AG09319 (cell line): ENCODE measurements at regions not wholly inside any gene's neighbourhood (a gene's known extent, or its start where the extent isn't known, plus 50 kb on each side); places are given as distances from the start of the nearest gene placed in this dataset.

Experiments
- DNase-seq: peaks from one replicate; pipeline ENCODE4 v3.0.0-alpha.2; 2010; ENCODE audit warnings: low read depth; ENCODE audit errors: extremely low read depth
- TF ChIP-seq, protein P1 (sequence below): IDR thresholded peaks from 2 replicates; pipeline ENCODE4 v1.5.1; 2011; ENCODE audit warnings: low read depth, mild to moderate bottlenecking, inconsistent platforms, low read length, moderate library complexity

DNA sequence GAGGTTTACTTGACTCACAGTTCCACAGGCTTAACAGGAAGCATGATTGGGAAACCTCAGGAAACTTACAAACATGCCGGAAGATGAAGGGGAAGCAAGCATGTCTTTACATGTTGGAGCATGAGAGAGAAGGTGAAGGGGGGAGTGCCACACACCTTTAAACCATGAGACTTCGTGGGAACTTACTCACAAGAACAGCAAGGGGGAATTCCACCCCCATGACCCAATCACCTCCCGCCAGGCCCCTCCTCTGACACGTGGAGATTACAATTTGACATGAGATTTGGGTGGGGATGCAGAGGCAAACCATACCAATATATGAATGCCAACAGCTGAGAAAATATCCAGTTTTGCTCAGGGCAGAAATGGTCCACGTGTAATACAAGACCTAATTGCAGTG is 518.6 kb downstream of the VRK1 start:
- DNase-seq: no peak
- TF ChIP-seq, protein P1, sequence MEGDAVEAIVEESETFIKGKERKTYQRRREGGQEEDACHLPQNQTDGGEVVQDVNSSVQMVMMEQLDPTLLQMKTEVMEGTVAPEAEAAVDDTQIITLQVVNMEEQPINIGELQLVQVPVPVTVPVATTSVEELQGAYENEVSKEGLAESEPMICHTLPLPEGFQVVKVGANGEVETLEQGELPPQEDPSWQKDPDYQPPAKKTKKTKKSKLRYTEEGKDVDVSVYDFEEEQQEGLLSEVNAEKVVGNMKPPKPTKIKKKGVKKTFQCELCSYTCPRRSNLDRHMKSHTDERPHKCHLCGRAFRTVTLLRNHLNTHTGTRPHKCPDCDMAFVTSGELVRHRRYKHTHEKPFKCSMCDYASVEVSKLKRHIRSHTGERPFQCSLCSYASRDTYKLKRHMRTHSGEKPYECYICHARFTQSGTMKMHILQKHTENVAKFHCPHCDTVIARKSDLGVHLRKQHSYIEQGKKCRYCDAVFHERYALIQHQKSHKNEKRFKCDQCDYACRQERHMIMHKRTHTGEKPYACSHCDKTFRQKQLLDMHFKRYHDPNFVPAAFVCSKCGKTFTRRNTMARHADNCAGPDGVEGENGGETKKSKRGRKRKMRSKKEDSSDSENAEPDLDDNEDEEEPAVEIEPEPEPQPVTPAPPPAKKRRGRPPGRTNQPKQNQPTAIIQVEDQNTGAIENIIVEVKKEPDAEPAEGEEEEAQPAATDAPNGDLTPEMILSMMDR: no peak

DNA sequence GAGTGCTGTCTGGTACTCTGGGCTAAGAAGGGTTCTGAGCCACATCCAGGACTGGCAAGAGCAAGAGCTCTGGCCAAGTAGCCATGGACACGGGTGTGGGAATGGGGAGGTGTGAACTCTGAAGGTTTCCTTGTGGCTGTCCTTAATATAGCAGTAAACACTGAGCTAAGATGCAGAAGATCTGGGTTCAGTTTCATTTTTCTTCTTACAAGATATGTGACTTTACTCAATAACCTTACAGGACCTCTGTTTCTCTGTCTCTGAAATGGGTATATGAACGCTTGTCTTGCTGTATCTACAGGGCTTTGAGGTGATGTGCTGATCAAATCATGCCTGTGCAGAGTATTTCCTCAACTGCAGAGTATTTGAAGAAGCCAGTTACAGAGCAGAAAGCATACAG is 521.2 kb downstream of the VRK1 start:
- TF ChIP-seq, protein P1: no peak
- DNase-seq: no peak

DNA sequence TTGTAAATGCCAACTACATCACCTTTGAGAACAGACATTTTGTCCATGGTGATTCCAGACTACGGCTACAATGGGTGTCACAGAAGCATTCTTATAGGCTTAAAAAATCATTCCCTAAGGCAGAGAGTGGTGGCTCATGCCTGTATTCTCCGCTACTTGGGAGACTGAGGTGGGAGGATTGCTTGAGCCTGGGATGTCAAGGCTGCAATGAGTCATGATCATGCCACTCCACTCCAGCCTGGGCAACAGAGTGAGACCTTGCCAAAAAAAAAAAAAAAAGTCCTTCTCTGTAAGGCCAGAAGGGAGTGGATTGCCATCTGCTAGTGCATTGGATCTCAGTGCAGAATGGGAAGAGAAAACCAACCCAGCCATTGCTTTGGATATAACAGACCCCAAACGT is 522.5 kb downstream of the VRK1 start:
- no peak for DNase-seq

DNA sequence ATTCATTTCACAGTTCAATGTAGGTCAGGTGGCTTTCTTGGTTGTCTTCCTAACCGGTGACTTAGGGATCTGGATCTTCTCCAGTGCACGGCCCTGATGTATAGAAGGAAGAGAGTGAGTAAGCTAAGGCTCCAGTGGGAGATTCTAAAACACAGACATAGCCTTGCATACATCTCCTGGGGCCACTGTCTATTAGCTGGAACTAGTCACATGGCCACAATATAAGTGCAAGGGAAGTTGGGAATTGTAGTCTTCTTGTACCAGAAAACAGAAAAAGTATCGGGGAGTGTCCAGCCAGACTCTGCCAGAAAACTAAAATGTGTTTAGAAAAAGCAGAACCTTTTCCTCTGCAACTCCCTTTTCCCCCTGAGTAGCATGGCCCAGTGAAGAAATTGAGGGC is 531.6 kb downstream of the VRK1 start:
- TF ChIP-seq, protein P1: no peak

More for the DNA sequence above, 522.5 kb downstream of the VRK1 start:
- TF ChIP-seq, protein P1: no peak

DNA sequence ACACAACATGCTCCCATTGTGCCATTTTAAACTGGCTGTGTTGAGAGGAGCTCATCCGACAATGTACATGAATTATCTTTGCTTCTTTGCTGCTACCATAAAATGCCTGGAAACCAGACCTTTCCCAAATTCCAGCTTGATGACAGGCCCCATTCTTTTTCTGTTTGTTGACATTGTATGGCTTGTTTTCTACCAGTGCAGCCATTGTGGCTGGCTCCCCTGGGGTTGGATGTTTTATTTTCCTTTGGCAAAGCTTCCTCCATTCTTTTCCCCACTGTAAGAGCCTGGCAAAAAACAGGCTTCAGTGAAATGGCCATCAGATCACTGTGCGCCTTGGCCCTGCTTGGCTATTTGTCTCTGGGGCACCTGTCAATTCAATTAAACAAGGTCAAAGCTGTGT is 532.5 kb downstream of the VRK1 start:
- TF ChIP-seq, protein P1: no peak
- DNase-seq: no peak

More for the DNA sequence above, 531.6 kb downstream of the VRK1 start:
- no peak for DNase-seq

DNA sequence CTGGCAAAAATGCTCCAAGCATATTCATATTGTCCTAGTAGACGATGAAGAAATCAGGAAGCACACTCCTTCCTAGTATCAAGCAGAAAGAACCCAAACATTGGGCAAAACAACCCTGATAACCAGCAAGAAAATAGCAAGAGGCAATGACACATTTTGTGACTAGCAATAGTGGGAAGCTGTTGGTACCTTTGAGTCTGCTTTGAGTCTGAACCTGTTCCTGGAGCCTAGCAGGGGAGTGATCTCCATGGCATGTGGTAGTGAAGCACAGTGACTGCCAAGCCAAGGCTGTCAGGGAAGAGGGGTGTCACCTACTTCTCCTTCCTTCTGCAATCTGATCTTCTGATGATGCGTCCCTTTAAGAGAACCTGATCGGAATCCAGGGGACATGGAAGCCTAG is 533.9 kb downstream of the VRK1 start:
- DNase-seq: no peak
- TF ChIP-seq, protein P1: no peak

DNA sequence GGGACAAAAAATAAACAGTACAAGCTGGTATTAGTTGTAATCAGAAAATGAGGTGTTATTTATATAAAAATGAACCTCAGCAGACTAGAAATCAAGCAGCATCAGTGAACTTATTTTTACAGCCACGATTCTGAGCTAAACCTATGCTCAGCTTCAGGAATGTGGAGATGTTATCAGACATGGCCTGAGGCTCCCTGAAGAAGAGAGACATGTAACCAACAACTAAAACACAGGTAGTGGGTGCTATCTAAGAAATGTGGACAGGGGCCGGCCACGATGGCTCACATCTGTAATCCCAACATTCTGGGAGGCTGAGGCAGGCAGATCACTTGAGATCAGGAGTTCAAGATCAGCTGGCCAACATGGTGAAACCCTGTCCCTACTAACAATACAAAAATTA is 534.3 kb downstream of the VRK1 start:
- DNase-seq: no peak
- TF ChIP-seq, protein P1: no peak

DNA sequence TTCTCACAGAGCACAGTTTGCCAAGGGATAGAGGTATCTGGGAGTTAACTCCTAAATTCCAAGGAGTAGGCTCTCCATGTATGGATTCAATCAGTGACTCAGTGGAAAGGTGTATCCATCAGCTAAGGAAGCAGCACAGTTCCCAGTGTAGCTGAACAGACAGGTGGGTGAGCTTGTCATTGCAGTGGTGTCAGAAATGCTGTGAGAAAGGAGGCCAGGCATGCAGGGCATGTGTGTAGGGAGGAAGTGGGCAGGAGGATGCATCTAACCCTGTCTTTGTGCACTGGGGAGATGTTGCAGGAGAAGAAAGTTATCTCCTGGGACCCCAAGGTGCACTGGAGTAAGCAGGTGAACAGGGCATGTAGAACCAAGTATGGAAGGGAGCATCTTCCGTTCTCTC is 539.0 kb downstream of the VRK1 start:
- TF ChIP-seq, protein P1: no peak
- no peak for DNase-seq
